IMR-90 (cell line): ENCODE measurements at regions not wholly inside any gene's neighbourhood (a gene's known extent, or its start where the extent isn't known, plus 50 kb on each side); places are given as distances from the start of the nearest gene placed in this dataset.

Experiments
- ATAC-seq: fragments of 200-7000 bp; cut with Tn5 transposase; 2 replicates; pipeline ENCODE4 v1.9.1; 2020; ENCODE audit warnings: low read depth, mild to moderate bottlenecking, moderate library complexity
- BruUV-seq: library from RNA; stranded (reverse); fragments of 400-500 nt; replicated peaks from 2 replicates; lab custom pipeline; 2021; lab: Mats Ljungman, UMichigan
- CTCF ChIA-PET: fragments of 300-600 bp; formaldehyde crosslinking; extraction: SDS; loops from one replicate; lab custom pipeline; 2021; ENCODE audit warnings: antibody characterized with exemption; lab: Yijun Ruan, JAX
- POLR2A ChIA-PET: fragments of 300-600 bp; sonication (Branson Sonifier 250); formaldehyde crosslinking; loops from one replicate; lab custom pipeline; 2022; ENCODE audit warnings: antibody characterized with exemption; ENCODE audit not compliant: unreplicated experiment; lab: Charles Lee
- DNase-seq: peaks from one replicate; pipeline ENCODE4 v3.0.0; 2013
- H2AFZ ChIP-seq: replicated peaks from 2 replicates; pipeline ENCODE3; 2013; ENCODE audit warnings: low read length, mild to moderate bottlenecking; ENCODE audit not compliant: poor library complexity
- H2AK5ac ChIP-seq: 2 replicates; pipeline ENCODE4 v1.6.1; 2013; ENCODE audit warnings: low read depth, low read length, inconsistent platforms
- H2AK9ac ChIP-seq: replicated peaks from 2 replicates; pipeline ENCODE3; 2013; ENCODE audit warnings: mild to moderate bottlenecking, low read depth, low read length, moderate library complexity; ENCODE audit not compliant: poor library complexity
- H2BK120ac ChIP-seq: 2 replicates; pipeline ENCODE4 v1.6.1; 2013; ENCODE audit warnings: low read depth, low read length, inconsistent platforms
- H2BK15ac ChIP-seq: 3 replicates; pipeline ENCODE4 v1.6.1; 2013; ENCODE audit warnings: low read depth, low read length, inconsistent platforms
- H2BK20ac ChIP-seq: 2 replicates; pipeline ENCODE4 v1.6.1; 2013; ENCODE audit warnings: low read depth, mild to moderate bottlenecking, inconsistent platforms, low read length, moderate library complexity
- H2BK5ac ChIP-seq: 2 replicates; pipeline ENCODE4 v1.6.1; 2013; ENCODE audit warnings: mild to moderate bottlenecking, low read depth, low read length, inconsistent platforms; ENCODE audit not compliant: poor library complexity, severe bottlenecking
- H3K14ac ChIP-seq: replicated peaks from 2 replicates; pipeline ENCODE4 v1.6.1; 2013; ENCODE audit warnings: low read depth, low read length, inconsistent platforms
- H3K18ac ChIP-seq: 2 replicates; pipeline ENCODE4 v1.6.1; 2013; ENCODE audit warnings: low read depth, low read length, control low read depth
- H3K23ac ChIP-seq: 2 replicates; pipeline ENCODE4 v1.6.1; 2013; ENCODE audit warnings: low read depth, low read length, inconsistent platforms
- H3K27ac ChIP-seq: 2 replicates; pipeline ENCODE4 v1.5.1; 2013; ENCODE audit warnings: mild to moderate bottlenecking, control low read depth, low read length; ENCODE audit not compliant: insufficient read depth
- H3K27me3 ChIP-seq: 2 replicates; pipeline ENCODE4 v1.6.1; 2013; ENCODE audit warnings: low read length; ENCODE audit not compliant: control insufficient read depth, insufficient read depth
- H3K36me3 ChIP-seq: 2 replicates; pipeline ENCODE4 v1.6.1; 2013; ENCODE audit warnings: low read length, mixed read lengths; ENCODE audit not compliant: control insufficient read depth, insufficient read depth
- H3K4ac ChIP-seq: 2 replicates; pipeline ENCODE4 v1.6.1; 2013; ENCODE audit warnings: low read depth, low read length, inconsistent platforms
- H3K4me1 ChIP-seq: 2 replicates; pipeline ENCODE4 v1.6.1; 2013; ENCODE audit warnings: low read length, mixed read lengths; ENCODE audit not compliant: control insufficient read depth, insufficient read depth
- H3K4me2 ChIP-seq: 2 replicates; pipeline ENCODE4 v1.6.1; 2013; ENCODE audit warnings: low read depth, mild to moderate bottlenecking, control low read depth, low read length, moderate library complexity
- H3K4me3 ChIP-seq: 2 replicates; pipeline ENCODE4 v1.5.1; 2013; ENCODE audit warnings: low read depth, mild to moderate bottlenecking, control low read depth, low read length, moderate library complexity; ENCODE audit not compliant: insufficient read depth
- H3K56ac ChIP-seq: 2 replicates; pipeline ENCODE4 v1.6.1; 2013; ENCODE audit warnings: low read length, inconsistent platforms; ENCODE audit not compliant: insufficient read depth; ENCODE audit errors: extremely low read depth
- H3K79me1 ChIP-seq, 2 experiments: 2 replicates each; pipeline ENCODE4 v1.6.1; 2013; ENCODE audit warnings: low read length in 2 of 2, inconsistent platforms in 1 of 2, low read depth in 1 of 2
- H3K9ac ChIP-seq: 2 replicates; pipeline ENCODE4 v1.6.1; 2013; ENCODE audit warnings: low read depth, low read length, control low read depth
- H3K9me1 ChIP-seq: 2 replicates; pipeline ENCODE4 v1.6.1; 2013; ENCODE audit warnings: low read length, inconsistent platforms; ENCODE audit not compliant: insufficient read depth
- H3K9me3 ChIP-seq: 2 replicates; pipeline ENCODE4 v1.6.1; 2013; ENCODE audit warnings: low read length; ENCODE audit not compliant: control insufficient read depth, insufficient read depth
- H4K20me1 ChIP-seq: 2 replicates; pipeline ENCODE4 v1.6.1; 2013; ENCODE audit warnings: low read length, inconsistent platforms; ENCODE audit not compliant: insufficient read depth
- H4K5ac ChIP-seq: 2 replicates; pipeline ENCODE4 v1.6.1; 2013; ENCODE audit warnings: mild to moderate bottlenecking, low read depth, low read length, control low read depth
- H4K8ac ChIP-seq, 2 experiments: 2 replicates each; pipeline ENCODE4 v1.6.1; 2013; ENCODE audit warnings: low read depth in 2 of 2, low read length in 2 of 2, control low read depth in 1 of 2, inconsistent platforms in 1 of 2
- H4K91ac ChIP-seq: 2 replicates; pipeline ENCODE4 v1.6.1; 2013; ENCODE audit warnings: low read depth, low read length, inconsistent platforms; ENCODE audit not compliant: insufficient read depth
- BHLHE40 ChIP-seq: fragments of 150-350 bp; IDR thresholded peaks from 2 replicates; pipeline ENCODE4 v1.6.1; 2016; ENCODE audit warnings: mild to moderate bottlenecking, low read depth, low read length
- CEBPB ChIP-seq: IDR thresholded peaks from 2 replicates; pipeline ENCODE4 v1.6.1; 2012; ENCODE audit warnings: low read depth, low read length, improper control_type of control experiment
- CHD1 ChIP-seq: IDR thresholded peaks from 2 replicates; pipeline ENCODE4 v1.6.1; 2012; ENCODE audit warnings: low read depth, low read length, improper control_type of control experiment
- FOS ChIP-seq: fragments of 150-350 bp; IDR thresholded peaks from 2 replicates; pipeline ENCODE4 v1.6.1; 2016; ENCODE audit warnings: low read depth, low read length
- MAFK ChIP-seq: IDR thresholded peaks from 2 replicates; pipeline ENCODE4 v1.6.1; 2012; ENCODE audit warnings: low read depth, low read length, improper control_type of control experiment
- MAZ ChIP-seq: IDR thresholded peaks from 2 replicates; pipeline ENCODE4 v1.6.1; 2012; ENCODE audit warnings: low read depth, mild to moderate bottlenecking, low read length, improper control_type of control experiment, moderate library complexity, borderline replicate concordance
- MXI1 ChIP-seq: IDR thresholded peaks from 2 replicates; pipeline ENCODE4 v1.6.1; 2012; ENCODE audit warnings: low read depth, mild to moderate bottlenecking, low read length, moderate library complexity, borderline replicate concordance
- NFE2L2 ChIP-seq: fragments of 150-350 bp; IDR thresholded peaks from 2 replicates; pipeline ENCODE4 v1.6.1; 2016; ENCODE audit warnings: low read depth, mild to moderate bottlenecking, low read length
- RAD21 ChIP-seq: IDR thresholded peaks from 2 replicates; pipeline ENCODE4 v1.6.1; 2012; ENCODE audit warnings: low read length, improper control_type of control experiment
- RCOR1 ChIP-seq: IDR thresholded peaks from 2 replicates; pipeline ENCODE4 v1.6.1; 2012; ENCODE audit warnings: mild to moderate bottlenecking, low read length, improper control_type of control experiment; ENCODE audit not compliant: insufficient replicate concordance
- RFX5 ChIP-seq: IDR thresholded peaks from 2 replicates; pipeline ENCODE4 v1.8.0; 2012; ENCODE audit warnings: low read depth, mild to moderate bottlenecking, low read length, moderate library complexity
- SMC3 ChIP-seq: fragments of 150-350 bp; IDR thresholded peaks from 2 replicates; pipeline ENCODE4 v1.6.1; 2016; ENCODE audit warnings: low read depth, mild to moderate bottlenecking, antibody characterized with exemption, low read length, moderate library complexity
- USF2 ChIP-seq: fragments of 150-350 bp; IDR thresholded peaks from 2 replicates; pipeline ENCODE4 v1.6.1; 2017; ENCODE audit warnings: mild to moderate bottlenecking, antibody characterized with exemption, low read length, low read depth
- WGBS, 2 experiments: methylation state at CpG; one replicate each; pipeline versions ENCODE4 v1.1.5 to v1.1.7; 2013; ENCODE audit warnings: missing lambda C conversion rate in 2 of 2; ENCODE audit not compliant: insufficient read length in 1 of 2; ENCODE audit errors: extremely low coverage in 2 of 2; 5-methylcytosine and 5-hydroxymethylcytosine counted together
- dilution Hi-C: fragments of 300-500 bp; cut with HindIII; formaldehyde crosslinking; loops from one replicate; pipeline ENCODE4 v1.14.3; 2018; ENCODE audit warnings: low sequenced_read_pairs; ENCODE audit not compliant: unreplicated experiment
- in situ Hi-C: fragments of 300-500 bp; cut with MboI; formaldehyde crosslinking; loops from 3 replicates; pipeline ENCODE4 v1.14.3; 2019; ENCODE audit warnings: low sequenced_read_pairs, inconsistent platforms, mixed read lengths
- intact Hi-C: fragments of 100-400 bp; cut with micrococcal nuclease; formaldehyde crosslinking; loops from 2 replicates; pipeline ENCODE4 v1.10.0; 2022
- TF ChIP-seq, protein P1 (sequence below): fragments of 150-350 bp; IDR thresholded peaks from 2 replicates; pipeline ENCODE4 v1.6.1; 2016; ENCODE audit warnings: low read depth, mild to moderate bottlenecking, low read length, moderate library complexity, borderline replicate concordance
- TF ChIP-seq, protein P2 (sequence below): conservative IDR thresholded peaks from 2 replicates; pipeline ENCODE4 v1.5.1; 2012; ENCODE audit warnings: mild to moderate bottlenecking, low read depth, low read length, improper control_type of control experiment

DNA sequence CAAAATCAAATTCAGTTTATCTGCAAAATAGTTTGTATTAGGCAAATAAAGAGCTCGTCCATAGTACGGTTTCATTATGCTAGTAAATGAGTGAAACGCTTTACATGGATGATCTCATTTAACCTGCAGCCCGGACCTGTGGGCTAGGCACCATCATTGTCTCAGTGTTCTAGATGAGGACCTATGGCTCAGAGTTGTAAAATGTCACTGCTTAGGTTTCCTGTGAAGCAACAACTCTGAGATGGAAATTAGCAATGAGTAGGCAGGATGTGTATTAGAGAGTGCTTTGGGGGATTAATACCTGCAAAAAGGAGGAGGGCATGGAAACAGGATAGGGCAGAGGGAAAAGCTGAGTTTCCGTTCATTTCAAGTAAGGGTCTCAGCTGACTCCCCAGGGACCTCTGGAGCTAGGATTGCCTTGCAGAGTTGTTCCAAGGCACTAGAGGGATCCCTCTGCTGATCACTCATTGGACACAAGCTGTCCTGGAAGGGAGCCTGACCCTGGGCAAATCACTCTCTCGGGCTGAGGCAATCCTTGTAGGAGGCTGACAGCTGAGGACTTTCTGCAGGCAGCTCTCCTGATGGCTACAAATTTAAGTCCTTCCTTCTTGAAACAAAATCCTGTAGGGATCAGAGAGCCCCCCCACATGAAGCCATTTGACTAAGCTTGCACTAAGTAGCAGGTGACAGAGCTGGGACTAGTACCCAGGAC is 58.8 kb upstream of the SIX2 start:
- H3K18ac ChIP-seq: no peak overlapping the region
- H3K79me1 ChIP-seq: no peaks in the 10 kb centered on the region
- H3K9me3 ChIP-seq: no peaks in the 10 kb centered on the region
- no peak overlapping the region for H4K91ac ChIP-seq
- CTCF ChIA-PET: no interaction called here
- POLR2A ChIA-PET: no interaction called here
- intact Hi-C loops: no loop called here
- no peak overlapping the region for H2BK15ac ChIP-seq
- H3K4me1 ChIP-seq: no peaks in the 10 kb centered on the region
- no peak overlapping the region for H3K4ac ChIP-seq
- in situ Hi-C loops: no loop called here
- no peaks in the 10 kb centered on the region for H4K20me1 ChIP-seq
- ATAC-seq: no peak
- TF ChIP-seq RFX5: no peak
- TF ChIP-seq SMC3: no peak
- TF ChIP-seq, protein P1, sequence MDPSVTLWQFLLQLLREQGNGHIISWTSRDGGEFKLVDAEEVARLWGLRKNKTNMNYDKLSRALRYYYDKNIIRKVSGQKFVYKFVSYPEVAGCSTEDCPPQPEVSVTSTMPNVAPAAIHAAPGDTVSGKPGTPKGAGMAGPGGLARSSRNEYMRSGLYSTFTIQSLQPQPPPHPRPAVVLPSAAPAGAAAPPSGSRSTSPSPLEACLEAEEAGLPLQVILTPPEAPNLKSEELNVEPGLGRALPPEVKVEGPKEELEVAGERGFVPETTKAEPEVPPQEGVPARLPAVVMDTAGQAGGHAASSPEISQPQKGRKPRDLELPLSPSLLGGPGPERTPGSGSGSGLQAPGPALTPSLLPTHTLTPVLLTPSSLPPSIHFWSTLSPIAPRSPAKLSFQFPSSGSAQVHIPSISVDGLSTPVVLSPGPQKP: no peak
- TF ChIP-seq RCOR1: no peak
- no peak for TF ChIP-seq RAD21
- no peak for TF ChIP-seq BHLHE40
- TF ChIP-seq CEBPB: no peak
- TF ChIP-seq, protein P2, sequence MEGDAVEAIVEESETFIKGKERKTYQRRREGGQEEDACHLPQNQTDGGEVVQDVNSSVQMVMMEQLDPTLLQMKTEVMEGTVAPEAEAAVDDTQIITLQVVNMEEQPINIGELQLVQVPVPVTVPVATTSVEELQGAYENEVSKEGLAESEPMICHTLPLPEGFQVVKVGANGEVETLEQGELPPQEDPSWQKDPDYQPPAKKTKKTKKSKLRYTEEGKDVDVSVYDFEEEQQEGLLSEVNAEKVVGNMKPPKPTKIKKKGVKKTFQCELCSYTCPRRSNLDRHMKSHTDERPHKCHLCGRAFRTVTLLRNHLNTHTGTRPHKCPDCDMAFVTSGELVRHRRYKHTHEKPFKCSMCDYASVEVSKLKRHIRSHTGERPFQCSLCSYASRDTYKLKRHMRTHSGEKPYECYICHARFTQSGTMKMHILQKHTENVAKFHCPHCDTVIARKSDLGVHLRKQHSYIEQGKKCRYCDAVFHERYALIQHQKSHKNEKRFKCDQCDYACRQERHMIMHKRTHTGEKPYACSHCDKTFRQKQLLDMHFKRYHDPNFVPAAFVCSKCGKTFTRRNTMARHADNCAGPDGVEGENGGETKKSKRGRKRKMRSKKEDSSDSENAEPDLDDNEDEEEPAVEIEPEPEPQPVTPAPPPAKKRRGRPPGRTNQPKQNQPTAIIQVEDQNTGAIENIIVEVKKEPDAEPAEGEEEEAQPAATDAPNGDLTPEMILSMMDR: no peak
- no peak for TF ChIP-seq CHD1
- TF ChIP-seq MXI1: no peak
- TF ChIP-seq USF2: no peak
- no peak for TF ChIP-seq NFE2L2
- no peak for TF ChIP-seq MAFK
- TF ChIP-seq MAZ: no peak
- TF ChIP-seq FOS: no peak
- H2BK20ac ChIP-seq: no peak overlapping the region
- no peak overlapping the region for H3K4me2 ChIP-seq
- no peak for DNase-seq
- no peak overlapping the region for H2BK120ac ChIP-seq
- H2BK5ac ChIP-seq: no peak overlapping the region
- H3K4me3 ChIP-seq: no peak overlapping the region
- H2AK5ac ChIP-seq: no peak overlapping the region
- no peak overlapping the region for H4K8ac ChIP-seq
- WGBS, 2 experiments: 47% methylated on average over 3 of the region's 6 CpGs; no CpG with 5 or more reads in 1 of the 2 experiments
- no peak overlapping the region for H4K5ac ChIP-seq
- no peak overlapping the region for H3K56ac ChIP-seq
- no peaks in the 10 kb centered on the region for H3K9me1 ChIP-seq
- H3K14ac ChIP-seq: no peak overlapping the region
- H2AFZ ChIP-seq: no peak overlapping the region
- peaks cover 53% of the 10 kb centered on the region for H3K27me3 ChIP-seq
- no peak overlapping the region for H2AK9ac ChIP-seq
- no peak overlapping the region for H3K9ac ChIP-seq
- dilution Hi-C loops: no loop called here
- BruUV-seq: no TSS peak
- no peak overlapping the region for H3K23ac ChIP-seq
- no peak overlapping the region for H3K27ac ChIP-seq
- no peaks in the 10 kb centered on the region for H3K36me3 ChIP-seq
